Epithelial cell of esophagus (primary cell): ENCODE measurements at regions not wholly inside any gene's neighbourhood (a gene's known extent, or its start where the extent isn't known, plus 50 kb on each side); places are given as distances from the start of the nearest gene placed in this dataset.

Experiments
- DNase-seq: peaks from one replicate; pipeline ENCODE4 v3.0.0; 2010; ENCODE audit warnings: low read depth
- H3K4me3 ChIP-seq: 2 replicates; pipeline ENCODE4 v1.5.1; 2011; ENCODE audit warnings: mild to moderate bottlenecking, low read length, control low read depth
- CTCF ChIP-seq: IDR thresholded peaks from 2 replicates; pipeline ENCODE4 v1.5.1; 2011; ENCODE audit warnings: low read depth, mild to moderate bottlenecking, low read length, control low read depth, inconsistent platforms; ENCODE audit not compliant: insufficient read depth; ENCODE audit errors: missing control alignments

GRCh38 chr13:53121131-53121773 is 92.6 kb downstream of the OLFM4 start:
- no peak for DNase-seq
- no peak for TF ChIP-seq CTCF
- H3K4me3 ChIP-seq, result no peak overlapping the region

- no peak for DNase-seq
- no peak overlapping the region for H3K4me3 ChIP-seq
- TF ChIP-seq CTCF, result no peak
These were observed 93.3 kb downstream of the OLFM4 start for GRCh38 chr13:53121919-53122318.

GRCh38 chr13:53123536-53123935 is 94.9 kb downstream of the OLFM4 start:
- no peak for DNase-seq
- TF ChIP-seq CTCF, result no peak
- H3K4me3 ChIP-seq, result no peak overlapping the region

GRCh38 chr13:53124623-53125022 is 96.0 kb downstream of the OLFM4 start:
- no peak for TF ChIP-seq CTCF
- no peak overlapping the region for H3K4me3 ChIP-seq
- DNase-seq, result no peak

GRCh38 chr13:53126841-53127245 is 98.2 kb downstream of the OLFM4 start:
- no peak overlapping the region for H3K4me3 ChIP-seq
- TF ChIP-seq CTCF, result no peak
- no peak for DNase-seq

GRCh38 chr13:53127373-53127772 is 98.8 kb downstream of the OLFM4 start:
- H3K4me3 ChIP-seq, result no peak overlapping the region
- DNase-seq, result no peak
- no peak for TF ChIP-seq CTCF

GRCh38 chr13:53129864-53130393 is 101.3 kb downstream of the OLFM4 start:
- no peak for TF ChIP-seq CTCF
- DNase-seq, result no peak
- no peak overlapping the region for H3K4me3 ChIP-seq
